ENCODE measurements at regions not wholly inside any gene's neighbourhood (a gene's known extent, or its start where the extent isn't known, plus 50 kb on each side); places are given as distances from the start of the nearest gene placed in this dataset.

DNA sequence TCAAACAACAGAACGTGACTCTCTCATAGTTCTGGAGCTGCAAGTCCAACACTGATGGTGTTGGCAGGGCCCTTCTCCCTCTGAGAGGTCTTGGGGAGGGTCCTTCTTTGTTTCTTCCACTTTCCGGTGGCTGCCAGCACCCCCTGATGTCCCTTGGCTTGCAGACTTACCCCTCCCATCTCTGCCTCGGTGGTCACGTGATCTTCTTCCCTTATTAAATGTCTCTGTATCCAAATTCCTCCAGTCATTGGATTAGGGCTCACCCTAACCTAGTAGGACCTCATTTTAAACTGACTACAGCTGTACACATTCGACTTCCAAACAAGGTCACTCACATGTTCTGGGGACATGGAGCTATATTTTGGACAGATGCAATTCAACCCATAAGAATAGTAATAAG is 780.6 kb upstream of the SALL3 start:
- H3K9me1 ChIP-seq (ENCODE audit: control insufficient read depth, extremely low read depth, insufficient read depth, low read length) = no peaks in the 10 kb centered on the region
- dilution Hi-C loops (cut with MboI; ENCODE audit: extremely low pct_ligation_motif_present, low sequenced_read_pairs) = no loop called here

DNA sequence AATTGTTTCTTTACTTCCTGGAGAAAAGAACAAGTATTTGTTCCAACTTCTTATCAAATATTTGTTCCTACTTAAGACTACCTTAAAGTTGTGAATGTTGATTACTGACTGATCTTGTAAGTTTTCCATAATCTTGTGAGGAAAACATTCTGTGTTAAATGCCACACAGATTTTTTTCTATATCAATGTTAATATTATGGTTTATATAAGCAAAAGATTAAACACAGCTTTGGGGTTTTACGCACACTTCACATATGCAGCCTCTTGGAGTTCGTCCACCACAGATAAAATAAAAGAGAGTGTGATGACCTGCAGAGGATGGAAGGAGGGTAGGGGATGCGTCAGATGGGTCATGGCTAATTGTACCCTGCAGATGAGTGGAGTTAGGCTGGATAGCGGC is 780.0 kb upstream of the SALL3 start:
- H3K9me1 ChIP-seq (ENCODE audit: control insufficient read depth, extremely low read depth, insufficient read depth, low read length) = no peaks in the 10 kb centered on the region
- no peaks in the 10 kb centered on the region for H3K27me3 ChIP-seq (ENCODE audit: control insufficient read depth, extremely low read depth, insufficient read depth, low read length)
- peaks cover 3% of the 10 kb centered on the region for H3K9me3 ChIP-seq (ENCODE audit: control insufficient read depth, low read depth, low read length)
- no peak overlapping the region for H3K27ac ChIP-seq (ENCODE audit: control insufficient read depth, insufficient read depth, low read length)
- H2AFZ ChIP-seq (ENCODE audit: control insufficient read depth, low read length) = no peak overlapping the region
- H3K4me3 ChIP-seq (ENCODE audit: control insufficient read depth in 2 of 3, extremely low read depth in 1 of 3, insufficient read depth in 2 of 3, low read depth in 1 of 3, low read length in 3 of 3) = no peak overlapping the region
- no peak for DNase-seq (ENCODE audit: low read depth, low spot score)
- H3K9ac ChIP-seq (ENCODE audit: control insufficient read depth, extremely low read depth, insufficient read depth, low read length) = no peak overlapping the region
- TF ChIP-seq EZH2 (IDR thresholded peaks at IDR 0.05; ENCODE audit: low read length) = no peak
- TF ChIP-seq, protein P1, sequence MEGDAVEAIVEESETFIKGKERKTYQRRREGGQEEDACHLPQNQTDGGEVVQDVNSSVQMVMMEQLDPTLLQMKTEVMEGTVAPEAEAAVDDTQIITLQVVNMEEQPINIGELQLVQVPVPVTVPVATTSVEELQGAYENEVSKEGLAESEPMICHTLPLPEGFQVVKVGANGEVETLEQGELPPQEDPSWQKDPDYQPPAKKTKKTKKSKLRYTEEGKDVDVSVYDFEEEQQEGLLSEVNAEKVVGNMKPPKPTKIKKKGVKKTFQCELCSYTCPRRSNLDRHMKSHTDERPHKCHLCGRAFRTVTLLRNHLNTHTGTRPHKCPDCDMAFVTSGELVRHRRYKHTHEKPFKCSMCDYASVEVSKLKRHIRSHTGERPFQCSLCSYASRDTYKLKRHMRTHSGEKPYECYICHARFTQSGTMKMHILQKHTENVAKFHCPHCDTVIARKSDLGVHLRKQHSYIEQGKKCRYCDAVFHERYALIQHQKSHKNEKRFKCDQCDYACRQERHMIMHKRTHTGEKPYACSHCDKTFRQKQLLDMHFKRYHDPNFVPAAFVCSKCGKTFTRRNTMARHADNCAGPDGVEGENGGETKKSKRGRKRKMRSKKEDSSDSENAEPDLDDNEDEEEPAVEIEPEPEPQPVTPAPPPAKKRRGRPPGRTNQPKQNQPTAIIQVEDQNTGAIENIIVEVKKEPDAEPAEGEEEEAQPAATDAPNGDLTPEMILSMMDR (optimal IDR thresholded peaks at IDR 0.05 in 1 of 3, IDR thresholded peaks at IDR 0.05 in 1 of 3, conservative IDR thresholded peaks at IDR 0.05 in 1 of 3; ENCODE audit: extremely low read depth in 1 of 3, insufficient read depth in 2 of 3, low read length in 3 of 3) = no peak
- no peaks in the 10 kb centered on the region for H4K20me1 ChIP-seq (ENCODE audit: control insufficient read depth, extremely low read depth, insufficient read depth, low read length)
- H3K79me2 ChIP-seq (ENCODE audit: control insufficient read depth, insufficient read depth, low read length) = no peaks in the 10 kb centered on the region
- H3K4me2 ChIP-seq (ENCODE audit: control insufficient read depth, extremely low read depth, insufficient read depth, low read depth, low read length) = no peak overlapping the region
- H3K36me3 ChIP-seq (ENCODE audit: control insufficient read depth in 2 of 2, extremely low read depth in 1 of 2, insufficient read depth in 2 of 2, low read length in 2 of 2) = no peaks in the 10 kb centered on the region
- dilution Hi-C loops (cut with MboI; ENCODE audit: extremely low pct_ligation_motif_present, low sequenced_read_pairs) = no loop called here
- no peak for FAIRE-seq
- no peaks in the 10 kb centered on the region for H3K4me1 ChIP-seq (ENCODE audit: control insufficient read depth, extremely low read depth, insufficient read depth, low read length)

More for the DNA sequence above, 780.6 kb upstream of the SALL3 start:
- H3K27ac ChIP-seq (ENCODE audit: control insufficient read depth, insufficient read depth, low read length) = no peak overlapping the region
- no peak for DNase-seq (ENCODE audit: low read depth, low spot score)
- H3K9me3 ChIP-seq (ENCODE audit: control insufficient read depth, low read depth, low read length) = peaks cover 3% of the 10 kb centered on the region
- no peaks in the 10 kb centered on the region for H3K4me1 ChIP-seq (ENCODE audit: control insufficient read depth, extremely low read depth, insufficient read depth, low read length)
- H2AFZ ChIP-seq (ENCODE audit: control insufficient read depth, low read length) = no peak overlapping the region
- H3K36me3 ChIP-seq (ENCODE audit: control insufficient read depth in 2 of 2, extremely low read depth in 1 of 2, insufficient read depth in 2 of 2, low read length in 2 of 2) = no peaks in the 10 kb centered on the region
- H3K27me3 ChIP-seq (ENCODE audit: control insufficient read depth, extremely low read depth, insufficient read depth, low read length) = no peaks in the 10 kb centered on the region
- H3K4me3 ChIP-seq (ENCODE audit: control insufficient read depth in 2 of 3, extremely low read depth in 1 of 3, insufficient read depth in 2 of 3, low read depth in 1 of 3, low read length in 3 of 3) = no peak overlapping the region
- TF ChIP-seq, protein P1 (optimal IDR thresholded peaks at IDR 0.05 in 1 of 3, IDR thresholded peaks at IDR 0.05 in 1 of 3, conservative IDR thresholded peaks at IDR 0.05 in 1 of 3; ENCODE audit: extremely low read depth in 1 of 3, insufficient read depth in 2 of 3, low read length in 3 of 3) = no peak
- no peak for TF ChIP-seq EZH2 (IDR thresholded peaks at IDR 0.05; ENCODE audit: low read length)
- no peak overlapping the region for H3K4me2 ChIP-seq (ENCODE audit: control insufficient read depth, extremely low read depth, insufficient read depth, low read depth, low read length)
- H3K79me2 ChIP-seq (ENCODE audit: control insufficient read depth, insufficient read depth, low read length) = no peaks in the 10 kb centered on the region
- no peaks in the 10 kb centered on the region for H4K20me1 ChIP-seq (ENCODE audit: control insufficient read depth, extremely low read depth, insufficient read depth, low read length)
- no peak for FAIRE-seq
- no peak overlapping the region for H3K9ac ChIP-seq (ENCODE audit: control insufficient read depth, extremely low read depth, insufficient read depth, low read length)

Data from keratinocyte (primary cell).